Neural cell (in vitro differentiated cells): ENCODE measurements at regions not wholly inside any gene's neighbourhood (a gene's known extent, or its start where the extent isn't known, plus 50 kb on each side); places are given as distances from the start of the nearest gene placed in this dataset.

Experiments used
- EP300 ChIP-seq: fragments of 450-650 bp; conservative IDR thresholded peaks from 2 replicates; pipeline ENCODE4 v1.6.1; 2014; ENCODE audit warnings: antibody characterized with exemption, mild to moderate bottlenecking, moderate library complexity; ENCODE audit not compliant: poor library complexity, severe bottlenecking
- EZH2 ChIP-seq: fragments of 200-600, 300-800 bp; shearing (Covaris generic), sonication (generic); IDR thresholded peaks from 2 replicates; pipeline ENCODE4 v1.6.1; 2014; ENCODE audit warnings: antibody characterized with exemption, low read length, borderline replicate concordance, mild to moderate bottlenecking; ENCODE audit not compliant: insufficient read depth, poor library complexity, severe bottlenecking
- MXI1 ChIP-seq: fragments of 450-650 bp; conservative IDR thresholded peaks from 2 replicates; pipeline ENCODE4 v1.6.1; 2014; ENCODE audit warnings: antibody characterized with exemption, mild to moderate bottlenecking; ENCODE audit not compliant: poor library complexity, severe bottlenecking
- POLR2AphosphoS5 ChIP-seq: IDR thresholded peaks from 2 replicates; pipeline ENCODE4 v1.6.1; 2012
- RAD21 ChIP-seq: fragments of 450-650 bp; conservative IDR thresholded peaks from 2 replicates; pipeline ENCODE4 v1.6.1; 2014; ENCODE audit warnings: antibody characterized with exemption, mild to moderate bottlenecking, moderate library complexity
- SMC3 ChIP-seq: fragments of 450-650 bp; conservative IDR thresholded peaks from 2 replicates; pipeline ENCODE4 v1.6.1; 2014; ENCODE audit warnings: antibody characterized with exemption, mild to moderate bottlenecking, moderate library complexity; ENCODE audit not compliant: poor library complexity
- TAF1 ChIP-seq: IDR thresholded peaks from 2 replicates; pipeline ENCODE4 v1.6.1; 2012; ENCODE audit warnings: low read depth
- TF ChIP-seq, protein P1 (sequence below): fragments of 450-650 bp; IDR thresholded peaks from 2 replicates; pipeline ENCODE4 v1.5.1; 2014; ENCODE audit warnings: antibody characterized with exemption, mild to moderate bottlenecking, moderate library complexity; ENCODE audit not compliant: poor library complexity, severe bottlenecking
- TF ChIP-seq, protein P2 (sequence below): IDR thresholded peaks from 2 replicates; pipeline ENCODE4 v1.6.1; 2012; ENCODE audit warnings: borderline replicate concordance

DNA sequence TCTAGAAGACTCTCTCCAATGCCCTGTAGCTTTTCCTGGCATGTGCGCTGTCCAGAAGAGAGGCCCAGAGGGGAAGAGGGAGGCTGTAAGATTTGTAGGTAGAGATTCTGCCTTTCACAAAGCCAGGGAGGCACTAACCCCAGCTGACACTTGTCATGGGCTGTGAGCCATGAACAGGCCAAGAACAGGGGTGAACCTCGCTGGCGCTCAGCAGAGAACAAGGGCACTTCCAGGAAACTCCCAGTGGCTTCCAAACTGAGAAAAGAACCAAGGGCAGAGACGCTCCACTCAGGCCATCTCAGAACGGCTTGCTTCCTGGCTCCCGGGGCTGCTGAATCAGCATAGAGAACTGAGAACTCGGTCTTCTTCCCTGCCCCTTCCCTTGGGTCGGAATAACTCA, 257.8 kb upstream of the ZNF32 start:
- TF ChIP-seq, protein P1, sequence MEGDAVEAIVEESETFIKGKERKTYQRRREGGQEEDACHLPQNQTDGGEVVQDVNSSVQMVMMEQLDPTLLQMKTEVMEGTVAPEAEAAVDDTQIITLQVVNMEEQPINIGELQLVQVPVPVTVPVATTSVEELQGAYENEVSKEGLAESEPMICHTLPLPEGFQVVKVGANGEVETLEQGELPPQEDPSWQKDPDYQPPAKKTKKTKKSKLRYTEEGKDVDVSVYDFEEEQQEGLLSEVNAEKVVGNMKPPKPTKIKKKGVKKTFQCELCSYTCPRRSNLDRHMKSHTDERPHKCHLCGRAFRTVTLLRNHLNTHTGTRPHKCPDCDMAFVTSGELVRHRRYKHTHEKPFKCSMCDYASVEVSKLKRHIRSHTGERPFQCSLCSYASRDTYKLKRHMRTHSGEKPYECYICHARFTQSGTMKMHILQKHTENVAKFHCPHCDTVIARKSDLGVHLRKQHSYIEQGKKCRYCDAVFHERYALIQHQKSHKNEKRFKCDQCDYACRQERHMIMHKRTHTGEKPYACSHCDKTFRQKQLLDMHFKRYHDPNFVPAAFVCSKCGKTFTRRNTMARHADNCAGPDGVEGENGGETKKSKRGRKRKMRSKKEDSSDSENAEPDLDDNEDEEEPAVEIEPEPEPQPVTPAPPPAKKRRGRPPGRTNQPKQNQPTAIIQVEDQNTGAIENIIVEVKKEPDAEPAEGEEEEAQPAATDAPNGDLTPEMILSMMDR: no peak
- no peak for TF ChIP-seq EZH2
- no peak for TF ChIP-seq SMC3
- TF ChIP-seq, protein P2, sequence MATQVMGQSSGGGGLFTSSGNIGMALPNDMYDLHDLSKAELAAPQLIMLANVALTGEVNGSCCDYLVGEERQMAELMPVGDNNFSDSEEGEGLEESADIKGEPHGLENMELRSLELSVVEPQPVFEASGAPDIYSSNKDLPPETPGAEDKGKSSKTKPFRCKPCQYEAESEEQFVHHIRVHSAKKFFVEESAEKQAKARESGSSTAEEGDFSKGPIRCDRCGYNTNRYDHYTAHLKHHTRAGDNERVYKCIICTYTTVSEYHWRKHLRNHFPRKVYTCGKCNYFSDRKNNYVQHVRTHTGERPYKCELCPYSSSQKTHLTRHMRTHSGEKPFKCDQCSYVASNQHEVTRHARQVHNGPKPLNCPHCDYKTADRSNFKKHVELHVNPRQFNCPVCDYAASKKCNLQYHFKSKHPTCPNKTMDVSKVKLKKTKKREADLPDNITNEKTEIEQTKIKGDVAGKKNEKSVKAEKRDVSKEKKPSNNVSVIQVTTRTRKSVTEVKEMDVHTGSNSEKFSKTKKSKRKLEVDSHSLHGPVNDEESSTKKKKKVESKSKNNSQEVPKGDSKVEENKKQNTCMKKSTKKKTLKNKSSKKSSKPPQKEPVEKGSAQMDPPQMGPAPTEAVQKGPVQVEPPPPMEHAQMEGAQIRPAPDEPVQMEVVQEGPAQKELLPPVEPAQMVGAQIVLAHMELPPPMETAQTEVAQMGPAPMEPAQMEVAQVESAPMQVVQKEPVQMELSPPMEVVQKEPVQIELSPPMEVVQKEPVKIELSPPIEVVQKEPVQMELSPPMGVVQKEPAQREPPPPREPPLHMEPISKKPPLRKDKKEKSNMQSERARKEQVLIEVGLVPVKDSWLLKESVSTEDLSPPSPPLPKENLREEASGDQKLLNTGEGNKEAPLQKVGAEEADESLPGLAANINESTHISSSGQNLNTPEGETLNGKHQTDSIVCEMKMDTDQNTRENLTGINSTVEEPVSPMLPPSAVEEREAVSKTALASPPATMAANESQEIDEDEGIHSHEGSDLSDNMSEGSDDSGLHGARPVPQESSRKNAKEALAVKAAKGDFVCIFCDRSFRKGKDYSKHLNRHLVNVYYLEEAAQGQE: no peak
- TF ChIP-seq MXI1: no peak
- no peak for TF ChIP-seq RAD21
- no peak for TF ChIP-seq TAF1
- no peak for TF ChIP-seq EP300
- TF ChIP-seq POLR2AphosphoS5: no peak
